ENCODE measurements at regions not wholly inside any gene's neighbourhood (a gene's known extent, or its start where the extent isn't known, plus 50 kb on each side); places are given as distances from the start of the nearest gene placed in this dataset.

- Histone ChIP-seq H4K12ac (ENCODE audit: low read depth, low read length) (no peak overlapping the region), H3K27me3 (ENCODE audit: insufficient read depth, low read length) (no peaks in the 10 kb centered on the region), H3K36me3 (ENCODE audit: control insufficient read depth in 1 of 2, insufficient read depth in 2 of 2, low read length in 2 of 2) (no peaks in the 10 kb centered on the region), H3K18ac (ENCODE audit: low read length) (no peak overlapping the region), H4K91ac (ENCODE audit: low read depth, low read length) (no peak overlapping the region), H2AK5ac (ENCODE audit: low read length) (no peak overlapping the region), H3K9ac (ENCODE audit: low read length) (no peak overlapping the region), H3K27ac (ENCODE audit: low read depth, low read length) (no peak overlapping the region), H3K4ac (ENCODE audit: low read depth, low read length) (no peak overlapping the region), H3K79me2 (ENCODE audit: control insufficient read depth, insufficient read depth, low read length, poor library complexity) (no peaks in the 10 kb centered on the region), H2AFZ (ENCODE audit: insufficient read depth, low read length, poor library complexity) (no peak overlapping the region), H3K79me1 (ENCODE audit: low read length) (no peaks in the 10 kb centered on the region), H3K4me2 (ENCODE audit: low read length) (no peak overlapping the region), H3K14ac (ENCODE audit: low read length) (no peak overlapping the region), H3K23ac (ENCODE audit: low read length) (no peak overlapping the region), H2BK5ac (ENCODE audit: low read depth, low read length, poor library complexity) (no peak overlapping the region), H3K4me3 (ENCODE audit: low read depth, low read length) (no peak overlapping the region), H4K8ac (ENCODE audit: low read depth, low read length) (no peak overlapping the region), H2BK120ac (ENCODE audit: insufficient read depth, low read length, poor library complexity) (no peak overlapping the region), H3K4me1 (ENCODE audit: control insufficient read depth in 1 of 2, insufficient read depth in 2 of 2, low read length in 2 of 2) (no peaks in the 10 kb centered on the region), H2BK12ac (ENCODE audit: low read length) (no peak overlapping the region), H3K9me3 (ENCODE audit: insufficient read depth, low read depth, low read length) (no peaks in the 10 kb centered on the region)
- no CpG with 5 or more reads among the region's 10 CpGs for WGBS (ENCODE audit: extremely low coverage, insufficient coverage, insufficient read length)
- DNase-seq = no peak
Measured at GRCh38 chr16:73319261-73319660, 271.3 kb upstream of the ZFHX3 start.

GRCh38 chr16:73317321-73317857 lies 269.5 kb upstream of the ZFHX3 start:
- no peak overlapping the region for H2AFZ ChIP-seq (ENCODE audit: insufficient read depth, low read length, poor library complexity)
- H2BK120ac ChIP-seq (ENCODE audit: insufficient read depth, low read length, poor library complexity) = no peak overlapping the region
- H3K4me1 ChIP-seq (ENCODE audit: control insufficient read depth in 1 of 2, insufficient read depth in 2 of 2, low read length in 2 of 2) = no peaks in the 10 kb centered on the region
- no peak overlapping the region for H3K18ac ChIP-seq (ENCODE audit: low read length)
- no peak overlapping the region for H3K23ac ChIP-seq (ENCODE audit: low read length)
- H3K79me1 ChIP-seq (ENCODE audit: low read length) = no peaks in the 10 kb centered on the region
- H4K12ac ChIP-seq (ENCODE audit: low read depth, low read length) = no peak overlapping the region
- no peak overlapping the region for H3K4ac ChIP-seq (ENCODE audit: low read depth, low read length)
- H3K9me3 ChIP-seq (ENCODE audit: insufficient read depth, low read depth, low read length) = no peaks in the 10 kb centered on the region
- no peak overlapping the region for H4K8ac ChIP-seq (ENCODE audit: low read depth, low read length)
- no peak for DNase-seq
- no peaks in the 10 kb centered on the region for H3K79me2 ChIP-seq (ENCODE audit: control insufficient read depth, insufficient read depth, low read length, poor library complexity)
- H2AK5ac ChIP-seq (ENCODE audit: low read length) = no peak overlapping the region
- WGBS (ENCODE audit: extremely low coverage, insufficient coverage, insufficient read length) = no CpG with 5 or more reads among the region's 12 CpGs
- no peak overlapping the region for H2BK12ac ChIP-seq (ENCODE audit: low read length)
- no peak overlapping the region for H3K27ac ChIP-seq (ENCODE audit: low read depth, low read length)
- H3K36me3 ChIP-seq (ENCODE audit: control insufficient read depth in 1 of 2, insufficient read depth in 2 of 2, low read length in 2 of 2) = no peaks in the 10 kb centered on the region
- no peak overlapping the region for H2BK5ac ChIP-seq (ENCODE audit: low read depth, low read length, poor library complexity)
- no peak overlapping the region for H3K9ac ChIP-seq (ENCODE audit: low read length)
- H4K91ac ChIP-seq (ENCODE audit: low read depth, low read length) = no peak overlapping the region
- no peak overlapping the region for H3K4me3 ChIP-seq (ENCODE audit: low read depth, low read length)
- H3K4me2 ChIP-seq (ENCODE audit: low read length) = no peak overlapping the region
- no peak overlapping the region for H3K14ac ChIP-seq (ENCODE audit: low read length)
- H3K27me3 ChIP-seq (ENCODE audit: insufficient read depth, low read length) = no peaks in the 10 kb centered on the region

GRCh38 chr16:73315645-73316044 lies 267.7 kb upstream of the ZFHX3 start:
- no peak overlapping the region for H3K4me3 ChIP-seq (ENCODE audit: low read depth, low read length)
- H3K9ac ChIP-seq (ENCODE audit: low read length) = no peak overlapping the region
- no peak overlapping the region for H2BK5ac ChIP-seq (ENCODE audit: low read depth, low read length, poor library complexity)
- no peak overlapping the region for H3K18ac ChIP-seq (ENCODE audit: low read length)
- H2AK5ac ChIP-seq (ENCODE audit: low read length) = no peak overlapping the region
- no peak overlapping the region for H4K8ac ChIP-seq (ENCODE audit: low read depth, low read length)
- H2BK12ac ChIP-seq (ENCODE audit: low read length) = no peak overlapping the region
- no peaks in the 10 kb centered on the region for H3K79me2 ChIP-seq (ENCODE audit: control insufficient read depth, insufficient read depth, low read length, poor library complexity)
- H3K23ac ChIP-seq (ENCODE audit: low read length) = no peak overlapping the region
- no peaks in the 10 kb centered on the region for H3K9me3 ChIP-seq (ENCODE audit: insufficient read depth, low read depth, low read length)
- H3K36me3 ChIP-seq (ENCODE audit: control insufficient read depth in 1 of 2, insufficient read depth in 2 of 2, low read length in 2 of 2) = no peaks in the 10 kb centered on the region
- no peak overlapping the region for H4K12ac ChIP-seq (ENCODE audit: low read depth, low read length)
- no peak overlapping the region for H3K14ac ChIP-seq (ENCODE audit: low read length)
- H3K4me1 ChIP-seq (ENCODE audit: control insufficient read depth in 1 of 2, insufficient read depth in 2 of 2, low read length in 2 of 2) = no peaks in the 10 kb centered on the region
- WGBS (ENCODE audit: extremely low coverage, insufficient coverage, insufficient read length) = no CpG with 5 or more reads among the region's 7 CpGs
- no peak for DNase-seq
- H3K4me2 ChIP-seq (ENCODE audit: low read length) = no peak overlapping the region
- no peak overlapping the region for H3K4ac ChIP-seq (ENCODE audit: low read depth, low read length)
- no peak overlapping the region for H2BK120ac ChIP-seq (ENCODE audit: insufficient read depth, low read length, poor library complexity)
- H3K27ac ChIP-seq (ENCODE audit: low read depth, low read length) = no peak overlapping the region
- no peak overlapping the region for H2AFZ ChIP-seq (ENCODE audit: insufficient read depth, low read length, poor library complexity)
- H3K79me1 ChIP-seq (ENCODE audit: low read length) = no peaks in the 10 kb centered on the region
- H4K91ac ChIP-seq (ENCODE audit: low read depth, low read length) = no peak overlapping the region
- H3K27me3 ChIP-seq (ENCODE audit: insufficient read depth, low read length) = no peaks in the 10 kb centered on the region

- WGBS (ENCODE audit: extremely low coverage, insufficient coverage, insufficient read length) = no CpG with 5 or more reads among the region's 2 CpGs
- H4K91ac ChIP-seq (ENCODE audit: low read depth, low read length) = no peak overlapping the region
- no peaks in the 10 kb centered on the region for H3K9me3 ChIP-seq (ENCODE audit: insufficient read depth, low read depth, low read length)
- no peak overlapping the region for H2AK5ac ChIP-seq (ENCODE audit: low read length)
- H2BK5ac ChIP-seq (ENCODE audit: low read depth, low read length, poor library complexity) = no peak overlapping the region
- H3K14ac ChIP-seq (ENCODE audit: low read length) = no peak overlapping the region
- no peak overlapping the region for H2BK120ac ChIP-seq (ENCODE audit: insufficient read depth, low read length, poor library complexity)
- no peak overlapping the region for H3K9ac ChIP-seq (ENCODE audit: low read length)
- H3K36me3 ChIP-seq (ENCODE audit: control insufficient read depth in 1 of 2, insufficient read depth in 2 of 2, low read length in 2 of 2) = no peaks in the 10 kb centered on the region
- H2AFZ ChIP-seq (ENCODE audit: insufficient read depth, low read length, poor library complexity) = no peak overlapping the region
- no peaks in the 10 kb centered on the region for H3K79me2 ChIP-seq (ENCODE audit: control insufficient read depth, insufficient read depth, low read length, poor library complexity)
- no peak overlapping the region for H3K23ac ChIP-seq (ENCODE audit: low read length)
- no peak overlapping the region for H3K4me3 ChIP-seq (ENCODE audit: low read depth, low read length)
- no peak overlapping the region for H3K18ac ChIP-seq (ENCODE audit: low read length)
- no peaks in the 10 kb centered on the region for H3K79me1 ChIP-seq (ENCODE audit: low read length)
- no peak overlapping the region for H3K4ac ChIP-seq (ENCODE audit: low read depth, low read length)
- no peak overlapping the region for H3K4me2 ChIP-seq (ENCODE audit: low read length)
- no peak overlapping the region for H2BK12ac ChIP-seq (ENCODE audit: low read length)
- DNase-seq = no peak
- no peak overlapping the region for H4K12ac ChIP-seq (ENCODE audit: low read depth, low read length)
- H3K27me3 ChIP-seq (ENCODE audit: insufficient read depth, low read length) = no peaks in the 10 kb centered on the region
- H4K8ac ChIP-seq (ENCODE audit: low read depth, low read length) = no peak overlapping the region
- no peak overlapping the region for H3K27ac ChIP-seq (ENCODE audit: low read depth, low read length)
- no peaks in the 10 kb centered on the region for H3K4me1 ChIP-seq (ENCODE audit: control insufficient read depth in 1 of 2, insufficient read depth in 2 of 2, low read length in 2 of 2)
Measured at GRCh38 chr16:73313950-73314349, 266.0 kb upstream of the ZFHX3 start.
